ENCODE measurements at regions not wholly inside any gene's neighbourhood (a gene's known extent, or its start where the extent isn't known, plus 50 kb on each side); places are given as distances from the start of the nearest gene placed in this dataset.

DNA sequence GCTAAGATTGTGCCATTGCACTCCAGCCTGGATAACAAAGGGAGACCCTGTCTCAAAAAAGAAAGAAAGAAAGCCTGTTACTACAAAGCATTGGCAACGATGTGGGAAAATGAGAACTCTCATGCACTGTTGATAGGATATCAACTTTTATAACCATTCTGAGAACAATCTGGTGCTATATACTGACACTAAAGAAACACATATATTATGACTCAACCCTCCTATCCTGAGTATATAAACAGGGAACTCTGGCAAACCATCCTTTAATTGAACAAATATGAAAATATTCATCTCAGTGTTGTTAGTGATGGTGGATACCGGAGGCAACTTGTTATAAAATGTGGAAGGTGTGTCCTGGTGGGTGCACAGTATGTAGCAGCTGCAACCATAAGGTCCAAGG is 53.0 kb upstream of the SOD3 start:
- no peak for TF ChIP-seq POLR2A (IDR thresholded peaks at IDR 0.05)
- TF ChIP-seq, protein P1, sequence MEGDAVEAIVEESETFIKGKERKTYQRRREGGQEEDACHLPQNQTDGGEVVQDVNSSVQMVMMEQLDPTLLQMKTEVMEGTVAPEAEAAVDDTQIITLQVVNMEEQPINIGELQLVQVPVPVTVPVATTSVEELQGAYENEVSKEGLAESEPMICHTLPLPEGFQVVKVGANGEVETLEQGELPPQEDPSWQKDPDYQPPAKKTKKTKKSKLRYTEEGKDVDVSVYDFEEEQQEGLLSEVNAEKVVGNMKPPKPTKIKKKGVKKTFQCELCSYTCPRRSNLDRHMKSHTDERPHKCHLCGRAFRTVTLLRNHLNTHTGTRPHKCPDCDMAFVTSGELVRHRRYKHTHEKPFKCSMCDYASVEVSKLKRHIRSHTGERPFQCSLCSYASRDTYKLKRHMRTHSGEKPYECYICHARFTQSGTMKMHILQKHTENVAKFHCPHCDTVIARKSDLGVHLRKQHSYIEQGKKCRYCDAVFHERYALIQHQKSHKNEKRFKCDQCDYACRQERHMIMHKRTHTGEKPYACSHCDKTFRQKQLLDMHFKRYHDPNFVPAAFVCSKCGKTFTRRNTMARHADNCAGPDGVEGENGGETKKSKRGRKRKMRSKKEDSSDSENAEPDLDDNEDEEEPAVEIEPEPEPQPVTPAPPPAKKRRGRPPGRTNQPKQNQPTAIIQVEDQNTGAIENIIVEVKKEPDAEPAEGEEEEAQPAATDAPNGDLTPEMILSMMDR (IDR thresholded peaks at IDR 0.05): no peak
